ENCODE measurements at regions not wholly inside any gene's neighbourhood (a gene's known extent, or its start where the extent isn't known, plus 50 kb on each side); places are given as distances from the start of the nearest gene placed in this dataset.
"Not testable (repeated sequence)": the region's sequence is repeated elsewhere in the genome, so short reads cannot be mapped to it uniquely, and the experiment has no call there.

- no peak overlapping the region for H3K27ac ChIP-seq
- no peak overlapping the region for H3K9ac ChIP-seq (ENCODE audit: insufficient read length)
- no peak overlapping the region for H3K4me3 ChIP-seq
- H3K36me3 ChIP-seq (ENCODE audit: insufficient read depth, low read length), result no peaks in the 10 kb centered on the region
- H3K9me3 ChIP-seq (ENCODE audit: low read depth, low read length), result no peaks in the 10 kb centered on the region
- DNase-seq (ENCODE audit: low read depth, low spot score), result no peak
- no peak for TF ChIP-seq POLR2AphosphoS5 (IDR thresholded peaks at IDR 0.05; ENCODE audit: borderline replicate concordance, low read depth, low read length)
- no peak for TF ChIP-seq FOXP2 (optimal IDR thresholded peaks at IDR 0.05; ENCODE audit: control extremely low read depth, extremely low read length, insufficient read depth)
- TF ChIP-seq EZH2 (IDR thresholded peaks at IDR 0.05), result no peak
Measured at GRCh38 chr2:155913356-155913755, 419.2 kb downstream of the NR4A2 start.

DNA sequence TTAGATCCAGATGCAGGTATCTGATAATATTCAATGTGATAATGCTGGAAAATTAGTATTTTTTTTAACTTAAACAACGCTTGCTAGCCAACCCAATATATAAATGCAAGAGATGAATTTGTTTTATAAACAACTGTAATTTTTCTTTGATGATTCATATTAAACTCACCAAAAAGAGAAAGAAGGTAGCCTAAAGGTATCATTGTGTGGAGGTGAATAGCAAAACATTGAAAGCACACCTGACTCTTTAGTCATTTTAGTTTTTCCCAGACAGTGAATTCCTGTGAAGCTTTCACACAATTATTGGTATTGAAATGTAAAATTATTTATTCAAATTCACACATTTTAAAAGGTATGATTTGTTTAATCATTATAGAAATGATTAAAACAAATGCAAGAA lies 424.0 kb downstream of the NR4A2 start:
- H3K27ac ChIP-seq, result no peak overlapping the region
- H3K4me3 ChIP-seq, result no peak overlapping the region
- TF ChIP-seq EZH2 (IDR thresholded peaks at IDR 0.05), result no peak
- no peak for TF ChIP-seq POLR2AphosphoS5 (IDR thresholded peaks at IDR 0.05; ENCODE audit: borderline replicate concordance, low read depth, low read length)
- TF ChIP-seq FOXP2 (optimal IDR thresholded peaks at IDR 0.05; ENCODE audit: control extremely low read depth, extremely low read length, insufficient read depth), result no peak
- no peaks in the 10 kb centered on the region for H3K9me3 ChIP-seq (ENCODE audit: low read depth, low read length)
- no peak for DNase-seq (ENCODE audit: low read depth, low spot score)
- H3K36me3 ChIP-seq (ENCODE audit: insufficient read depth, low read length), result no peaks in the 10 kb centered on the region
- H3K9ac ChIP-seq (ENCODE audit: insufficient read length), result no peak overlapping the region

DNA sequence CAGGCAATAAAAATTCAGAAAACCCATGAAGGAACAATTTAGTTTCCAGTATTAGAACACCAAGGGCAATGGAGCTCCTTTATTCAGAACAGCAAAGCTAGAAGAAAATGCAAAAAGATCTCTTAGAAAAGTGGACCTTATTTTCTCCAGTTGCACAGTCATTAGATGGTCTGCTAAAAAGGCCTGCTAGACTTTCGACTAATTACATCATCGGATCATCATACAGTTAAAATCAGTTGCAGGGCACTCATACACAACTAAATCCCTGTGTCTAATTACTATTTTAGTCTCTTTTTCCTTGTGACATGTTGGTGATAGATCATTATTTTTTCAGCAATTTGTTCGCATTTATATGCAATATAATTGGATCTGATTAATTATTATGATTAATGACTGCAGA lies 425.3 kb downstream of the NR4A2 start:
- no peaks in the 10 kb centered on the region for H3K9me3 ChIP-seq (ENCODE audit: low read depth, low read length)
- TF ChIP-seq FOXP2 (optimal IDR thresholded peaks at IDR 0.05; ENCODE audit: control extremely low read depth, extremely low read length, insufficient read depth), result no peak
- TF ChIP-seq EZH2 (IDR thresholded peaks at IDR 0.05), result no peak
- TF ChIP-seq POLR2AphosphoS5 (IDR thresholded peaks at IDR 0.05; ENCODE audit: borderline replicate concordance, low read depth, low read length), result no peak
- H3K36me3 ChIP-seq (ENCODE audit: insufficient read depth, low read length), result no peaks in the 10 kb centered on the region
- no peak overlapping the region; the same call in 1 of the 2 replicates for H3K27ac ChIP-seq
- no peak for DNase-seq (ENCODE audit: low read depth, low spot score)
- no peak overlapping the region for H3K4me3 ChIP-seq
- H3K9ac ChIP-seq (ENCODE audit: insufficient read length), result no peak overlapping the region

GRCh38 chr2:155905657-155906056 lies 426.9 kb downstream of the NR4A2 start:
- TF ChIP-seq FOXP2 (optimal IDR thresholded peaks at IDR 0.05; ENCODE audit: control extremely low read depth, extremely low read length, insufficient read depth), result no peak
- TF ChIP-seq EZH2 (IDR thresholded peaks at IDR 0.05), result no peak
- TF ChIP-seq POLR2AphosphoS5 (IDR thresholded peaks at IDR 0.05; ENCODE audit: borderline replicate concordance, low read depth, low read length), result no peak

GRCh38 chr2:155904720-155905119 lies 427.8 kb downstream of the NR4A2 start:
- Histone ChIP-seq H3K4me3 (no peak overlapping the region), H3K9me3 (ENCODE audit: low read depth, low read length) (no peaks in the 10 kb centered on the region), H3K36me3 (ENCODE audit: insufficient read depth, low read length) (no peaks in the 10 kb centered on the region), H3K9ac (ENCODE audit: insufficient read length) (no peak overlapping the region), H3K27ac (no peak overlapping the region)
- no peak for TF ChIP-seq EZH2 (IDR thresholded peaks at IDR 0.05)
- TF ChIP-seq POLR2AphosphoS5 (IDR thresholded peaks at IDR 0.05; ENCODE audit: borderline replicate concordance, low read depth, low read length), result no peak
- DNase-seq (ENCODE audit: low read depth, low spot score), result no peak

More at GRCh38 chr2:155905657-155906056, 426.9 kb downstream of the NR4A2 start:
- no peak overlapping the region for H3K4me3 ChIP-seq
- no peak for DNase-seq (ENCODE audit: low read depth, low spot score)
- H3K9ac ChIP-seq (ENCODE audit: insufficient read length), result no peak overlapping the region
- H3K27ac ChIP-seq, result no peak overlapping the region
- H3K36me3 ChIP-seq (ENCODE audit: insufficient read depth, low read length), result no peaks in the 10 kb centered on the region
- H3K9me3 ChIP-seq (ENCODE audit: low read depth, low read length), result no peaks in the 10 kb centered on the region

DNA sequence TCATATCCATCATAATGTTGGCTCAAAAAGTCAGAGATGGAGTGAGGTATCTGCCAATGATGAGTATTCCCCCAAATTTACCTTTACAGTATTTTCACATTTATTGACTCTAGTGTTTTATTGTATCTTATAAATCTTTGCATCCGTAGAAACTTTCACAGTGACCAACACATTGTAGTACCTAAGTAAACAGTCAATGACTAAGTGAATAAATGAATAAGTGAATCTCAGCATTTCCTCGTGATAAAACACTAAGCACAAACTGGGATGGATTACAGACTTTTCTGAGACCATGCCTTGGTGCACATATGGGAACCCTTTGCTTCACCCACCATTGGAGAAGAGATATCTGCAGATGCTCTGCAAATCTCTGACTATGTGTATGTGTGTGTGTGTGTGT lies 429.9 kb downstream of the NR4A2 start:
- H3K36me3 ChIP-seq (ENCODE audit: insufficient read depth, low read length), result no peaks in the 10 kb centered on the region
- H3K27ac ChIP-seq, result no peak overlapping the region
- H3K9ac ChIP-seq (ENCODE audit: insufficient read length), result no peak overlapping the region
- no peak overlapping the region for H3K4me3 ChIP-seq
- TF ChIP-seq FOXP2 (optimal IDR thresholded peaks at IDR 0.05; ENCODE audit: control extremely low read depth, extremely low read length, insufficient read depth), result no peak
- TF ChIP-seq EZH2 (IDR thresholded peaks at IDR 0.05), result no peak
- TF ChIP-seq POLR2AphosphoS5 (IDR thresholded peaks at IDR 0.05; ENCODE audit: borderline replicate concordance, low read depth, low read length), result no peak
- DNase-seq (ENCODE audit: low read depth, low spot score), result no peak
- no peaks in the 10 kb centered on the region for H3K9me3 ChIP-seq (ENCODE audit: low read depth, low read length)

DNA sequence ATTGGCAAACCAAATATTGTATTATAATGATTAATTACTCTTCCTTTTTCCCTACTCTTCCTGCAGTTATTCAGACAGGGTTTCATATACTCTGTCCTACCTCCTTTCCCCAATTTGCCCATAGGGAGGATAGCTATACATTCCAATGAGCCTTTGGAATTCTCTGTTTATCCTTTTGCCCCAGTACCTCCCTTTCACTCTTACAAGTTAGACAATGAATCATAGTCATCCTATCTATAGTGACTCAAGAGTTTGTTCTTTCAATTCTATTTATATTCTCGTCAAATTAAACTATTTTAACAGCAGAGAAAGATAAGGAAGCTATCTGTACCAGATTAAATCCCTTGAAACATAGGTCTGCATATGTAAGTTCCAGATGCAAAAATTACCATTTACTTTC lies 437.5 kb downstream of the NR4A2 start:
- no peak for DNase-seq (ENCODE audit: low read depth, low spot score)
- no peak overlapping the region for H3K4me3 ChIP-seq
- no peak overlapping the region for H3K9ac ChIP-seq (ENCODE audit: insufficient read length)
- no peak for TF ChIP-seq FOXP2 (optimal IDR thresholded peaks at IDR 0.05; ENCODE audit: control extremely low read depth, extremely low read length, insufficient read depth)
- no peak for TF ChIP-seq EZH2 (IDR thresholded peaks at IDR 0.05)
- TF ChIP-seq POLR2AphosphoS5 (IDR thresholded peaks at IDR 0.05; ENCODE audit: borderline replicate concordance, low read depth, low read length), result no peak
- H3K36me3 ChIP-seq (ENCODE audit: insufficient read depth, low read length), result no peaks in the 10 kb centered on the region
- H3K9me3 ChIP-seq (ENCODE audit: low read depth, low read length), result no peaks in the 10 kb centered on the region
- no peak overlapping the region for H3K27ac ChIP-seq

- H3K36me3 ChIP-seq (ENCODE audit: insufficient read depth, low read length); H3K9ac ChIP-seq (ENCODE audit: insufficient read length); H3K9me3 ChIP-seq (ENCODE audit: low read depth, low read length); DNase-seq (ENCODE audit: low read depth, low spot score); H3K4me3 ChIP-seq; H3K27ac ChIP-seq: not testable (repeated sequence)
Measured at GRCh38 chr2:155880382-155880781, 452.1 kb downstream of the NR4A2 start.

- not testable (repeated sequence) for H3K4me3 ChIP-seq; DNase-seq (ENCODE audit: low read depth, low spot score); H3K27ac ChIP-seq; H3K9me3 ChIP-seq (ENCODE audit: low read depth, low read length); H3K9ac ChIP-seq (ENCODE audit: insufficient read length); H3K36me3 ChIP-seq (ENCODE audit: insufficient read depth, low read length)
Measured at GRCh38 chr2:155879900-155880299, 452.6 kb downstream of the NR4A2 start.
